H9 (cell line): ENCODE measurements at regions not wholly inside any gene's neighbourhood (a gene's known extent, or its start where the extent isn't known, plus 50 kb on each side); places are given as distances from the start of the nearest gene placed in this dataset.

Source experiments
- DNase-seq: peaks from one replicate; pipeline ENCODE4 v3.0.0-alpha.2; 2017
- H2AFZ ChIP-seq: one replicate; pipeline ENCODE4 v1.6.1; 2013; ENCODE audit warnings: mild to moderate bottlenecking, low read length, control low read depth, moderate library complexity
- H2AK5ac ChIP-seq: 2 replicates; pipeline ENCODE4 v1.6.1; 2013; ENCODE audit warnings: low read length, control low read depth, mixed read lengths; ENCODE audit not compliant: insufficient read length
- H2BK120ac ChIP-seq: one replicate; pipeline ENCODE4 v1.6.1; 2013; ENCODE audit warnings: low read depth, mild to moderate bottlenecking, low read length, control low read depth, inconsistent platforms; ENCODE audit not compliant: poor library complexity, severe bottlenecking
- H2BK12ac ChIP-seq: 2 replicates; pipeline ENCODE4 v1.6.1; 2013; ENCODE audit warnings: low read length, control low read depth, mixed read lengths, low read depth; ENCODE audit not compliant: insufficient read length
- H2BK15ac ChIP-seq: 2 replicates; pipeline ENCODE4 v1.6.1; 2013; ENCODE audit warnings: low read depth, low read length, control low read depth
- H2BK20ac ChIP-seq: one replicate; pipeline ENCODE4 v1.6.1; 2013; ENCODE audit warnings: low read depth, mild to moderate bottlenecking, low read length, control low read depth, inconsistent platforms; ENCODE audit not compliant: poor library complexity, severe bottlenecking
- H2BK5ac ChIP-seq: 2 replicates; pipeline ENCODE4 v1.6.1; 2013; ENCODE audit warnings: low read length, control low read depth, mixed read lengths; ENCODE audit not compliant: insufficient read length
- H3K14ac ChIP-seq: 2 replicates; pipeline ENCODE4 v1.6.1; 2013; ENCODE audit warnings: low read length, control low read depth; ENCODE audit not compliant: insufficient read depth
- H3K18ac ChIP-seq: 2 replicates; pipeline ENCODE4 v1.6.1; 2013; ENCODE audit warnings: low read depth, mild to moderate bottlenecking, mixed read lengths, low read length, control low read depth; ENCODE audit not compliant: insufficient read length
- H3K23ac ChIP-seq: 2 replicates; pipeline ENCODE4 v1.6.1; 2013; ENCODE audit warnings: low read length, control low read depth, mixed read lengths, low read depth; ENCODE audit not compliant: insufficient read length
- H3K23me2 ChIP-seq: 2 replicates; pipeline ENCODE4 v1.6.1; 2013; ENCODE audit warnings: low read depth, mild to moderate bottlenecking, mixed read lengths, low read length, control low read depth; ENCODE audit not compliant: insufficient read length, poor library complexity, severe bottlenecking
- H3K27ac ChIP-seq: 2 replicates; pipeline ENCODE4 v1.5.1; 2013; ENCODE audit warnings: low read length, control low read depth, mixed read lengths, low read depth; ENCODE audit not compliant: insufficient read length
- H3K27me3 ChIP-seq: 2 replicates; pipeline ENCODE4 v1.6.1; 2013; ENCODE audit warnings: low read length, control low read depth, inconsistent platforms; ENCODE audit not compliant: insufficient read depth
- H3K4ac ChIP-seq: 2 replicates; pipeline ENCODE4 v1.6.1; 2013; ENCODE audit warnings: low read depth, mild to moderate bottlenecking, control low read depth, inconsistent platforms, low read length, moderate library complexity
- H3K4me1 ChIP-seq: 2 replicates; pipeline ENCODE4 v1.6.1; 2013; ENCODE audit warnings: low read length, control low read depth, inconsistent platforms; ENCODE audit not compliant: insufficient read depth
- H3K4me2 ChIP-seq: 2 replicates; pipeline ENCODE4 v1.6.1; 2013; ENCODE audit warnings: low read length, control low read depth, mixed read lengths; ENCODE audit not compliant: insufficient read length, insufficient read depth
- H3K56ac ChIP-seq: 2 replicates; pipeline ENCODE4 v1.6.1; 2013; ENCODE audit warnings: low read depth, mild to moderate bottlenecking, mixed read lengths, low read length, control low read depth; ENCODE audit not compliant: insufficient read length
- H3K79me1 ChIP-seq: 2 replicates; pipeline ENCODE4 v1.6.1; 2013; ENCODE audit warnings: low read depth, mild to moderate bottlenecking, moderate library complexity, low read length, control low read depth, inconsistent platforms; ENCODE audit not compliant: insufficient read depth, poor library complexity, severe bottlenecking
- H3K79me2 ChIP-seq: 2 replicates; pipeline ENCODE4 v1.6.1; 2013; ENCODE audit warnings: low read length, control low read depth, inconsistent platforms; ENCODE audit not compliant: insufficient read depth
- H3K9ac ChIP-seq: 2 replicates; pipeline ENCODE4 v1.6.1; 2013; ENCODE audit warnings: low read length, control low read depth, mixed read lengths; ENCODE audit not compliant: insufficient read length; ENCODE audit errors: extremely low read depth
- H3K9me3 ChIP-seq: one replicate; pipeline ENCODE4 v1.6.1; 2013; ENCODE audit warnings: low read depth, low read length, inconsistent platforms; ENCODE audit not compliant: control insufficient read depth
- H3T11ph ChIP-seq: one replicate; pipeline ENCODE4 v1.6.1; 2013; ENCODE audit warnings: mild to moderate bottlenecking, low read length, control low read depth, inconsistent platforms
- H4K20me1 ChIP-seq: one replicate; pipeline ENCODE4 v1.6.1; 2013; ENCODE audit not compliant: control insufficient read depth, insufficient read length, insufficient read depth
- H4K5ac ChIP-seq: 2 replicates; pipeline ENCODE4 v1.6.1; 2013; ENCODE audit warnings: low read depth, mild to moderate bottlenecking, mixed read lengths, low read length, control low read depth; ENCODE audit not compliant: insufficient read length
- H4K8ac ChIP-seq: replicated peaks from 2 replicates; pipeline ENCODE4 v1.6.1; 2013; ENCODE audit warnings: low read length, control low read depth, mixed read lengths, low read depth; ENCODE audit not compliant: insufficient read length
- H4K91ac ChIP-seq: 2 replicates; pipeline ENCODE4 v1.6.1; 2013; ENCODE audit warnings: low read depth, mild to moderate bottlenecking, moderate library complexity, mixed read lengths, low read length, control low read depth; ENCODE audit not compliant: insufficient read length
- H3K27ac Mint-ChIP-seq, 3 experiments: 2 replicates in 2 of 3; 3 replicates in 1 of 3; pipeline ENCODE4 v1.8.0; 2020 to 2021; ENCODE audit warnings: mixed read lengths in 3 of 3, mild to moderate bottlenecking in 1 of 3, moderate library complexity in 1 of 3
- H3K27me3 Mint-ChIP-seq: 2 replicates; pipeline ENCODE4 v1.8.0; 2021; ENCODE audit warnings: low read depth, mild to moderate bottlenecking, moderate library complexity, mixed read lengths
- H3K36me3 Mint-ChIP-seq, 3 experiments: 2 replicates in 2 of 3; 3 replicates in 1 of 3; pipeline ENCODE4 v1.8.0; 2020 to 2021; ENCODE audit warnings: low read depth in 3 of 3, mixed read lengths in 3 of 3; ENCODE audit not compliant: insufficient read depth in 1 of 3
- H3K4me1 Mint-ChIP-seq, 2 experiments: 2 replicates each; pipeline ENCODE4 v1.8.0; 2020; ENCODE audit warnings: mixed read lengths in 2 of 2
- H3K4me3 Mint-ChIP-seq, 2 experiments: 2 replicates in 1 of 2; 3 replicates in 1 of 2; pipeline ENCODE4 v1.8.0; 2020 to 2021; ENCODE audit warnings: mild to moderate bottlenecking in 2 of 2, mixed read lengths in 2 of 2, moderate library complexity in 1 of 2
- H3K9me3 Mint-ChIP-seq, 2 experiments: 2 replicates in 1 of 2; 3 replicates in 1 of 2; pipeline ENCODE4 v1.8.0; 2020; ENCODE audit warnings: mild to moderate bottlenecking in 2 of 2, mixed read lengths in 2 of 2, moderate library complexity in 1 of 2
- WGBS: extraction: QIAGEN DNeasy Blood & Tissue Kit; methylation state at CpG from one replicate; pipeline ENCODE4 v1.1.7; 2013; ENCODE audit warnings: missing lambda C conversion rate, low lambda C conversion rate, mixed read lengths; ENCODE audit not compliant: insufficient read length; ENCODE audit errors: extremely low coverage; 5-methylcytosine and 5-hydroxymethylcytosine counted together
- TF ChIP-seq, protein P1 (sequence below): fragments of 200-600 bp; sonication (generic); conservative IDR thresholded peaks from 3 replicates; pipeline ENCODE4 v1.8.0; 2021; ENCODE audit warnings: antibody characterized with exemption, mild to moderate bottlenecking

DNA sequence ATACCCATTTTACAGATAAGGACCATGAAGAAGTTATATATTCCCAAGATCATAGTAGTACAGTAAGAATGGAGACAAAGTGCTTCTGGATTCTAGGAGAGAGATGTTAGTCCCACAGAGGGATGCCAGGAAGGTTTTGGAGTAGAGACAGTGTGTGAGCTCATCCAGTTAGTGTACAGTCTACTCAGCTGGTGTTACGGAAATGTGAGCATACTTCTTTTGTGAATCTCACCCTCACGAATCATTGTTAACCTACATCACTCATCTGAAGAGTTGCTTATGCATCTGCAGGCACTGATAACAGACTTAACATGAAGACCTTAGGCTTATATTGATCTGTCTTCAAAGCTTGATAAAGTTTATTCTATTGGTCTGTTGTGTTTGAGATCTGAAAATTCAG is 106.6 kb upstream of the PTPRG start:
- no CpG with 5 or more reads among the region's 2 CpGs for WGBS
- no peaks in the 10 kb centered on the region for H3K79me1 ChIP-seq

More for the DNA sequence above, 106.6 kb upstream of the PTPRG start:
- H3K27me3 ChIP-seq: no peaks in the 10 kb centered on the region
- H4K91ac ChIP-seq: no peak overlapping the region
- H3K14ac ChIP-seq: no peak overlapping the region
- Mint-ChIP-seq H3K27ac (no peak overlapping the region), H3K4me1 (peaks cover 2 to 3% of the 10 kb centered on the region in 2 experiments), H3K36me3 (no peaks in the 10 kb centered on the region), H3K27me3 (peaks cover 2% of the 10 kb centered on the region; the same call in 1 of the 2 replicates), H3K4me3 (no peak overlapping the region), H3K9me3 (no peaks in the 10 kb centered on the region)
- TF ChIP-seq, protein P1, sequence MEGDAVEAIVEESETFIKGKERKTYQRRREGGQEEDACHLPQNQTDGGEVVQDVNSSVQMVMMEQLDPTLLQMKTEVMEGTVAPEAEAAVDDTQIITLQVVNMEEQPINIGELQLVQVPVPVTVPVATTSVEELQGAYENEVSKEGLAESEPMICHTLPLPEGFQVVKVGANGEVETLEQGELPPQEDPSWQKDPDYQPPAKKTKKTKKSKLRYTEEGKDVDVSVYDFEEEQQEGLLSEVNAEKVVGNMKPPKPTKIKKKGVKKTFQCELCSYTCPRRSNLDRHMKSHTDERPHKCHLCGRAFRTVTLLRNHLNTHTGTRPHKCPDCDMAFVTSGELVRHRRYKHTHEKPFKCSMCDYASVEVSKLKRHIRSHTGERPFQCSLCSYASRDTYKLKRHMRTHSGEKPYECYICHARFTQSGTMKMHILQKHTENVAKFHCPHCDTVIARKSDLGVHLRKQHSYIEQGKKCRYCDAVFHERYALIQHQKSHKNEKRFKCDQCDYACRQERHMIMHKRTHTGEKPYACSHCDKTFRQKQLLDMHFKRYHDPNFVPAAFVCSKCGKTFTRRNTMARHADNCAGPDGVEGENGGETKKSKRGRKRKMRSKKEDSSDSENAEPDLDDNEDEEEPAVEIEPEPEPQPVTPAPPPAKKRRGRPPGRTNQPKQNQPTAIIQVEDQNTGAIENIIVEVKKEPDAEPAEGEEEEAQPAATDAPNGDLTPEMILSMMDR: no peak
- no peak for DNase-seq
- H2BK120ac ChIP-seq: no peak overlapping the region
- H3K4me2 ChIP-seq: no peak overlapping the region
- no peaks in the 10 kb centered on the region for H4K20me1 ChIP-seq
- no peak overlapping the region for H2BK5ac ChIP-seq
- no peak overlapping the region for H2AFZ ChIP-seq
- no peak overlapping the region for H3K9ac ChIP-seq
- no peak overlapping the region for H2BK20ac ChIP-seq
- no peak overlapping the region for H2BK12ac ChIP-seq
- H4K5ac ChIP-seq: no peak overlapping the region
- H3K4ac ChIP-seq: no peak overlapping the region
- H3K56ac ChIP-seq: no peak overlapping the region
- no peaks in the 10 kb centered on the region for H3K23me2 ChIP-seq
- H3K4me1 ChIP-seq: no peaks in the 10 kb centered on the region
- H3K18ac ChIP-seq: no peak overlapping the region
- no peak overlapping the region for H3T11ph ChIP-seq
- H2AK5ac ChIP-seq: no peak overlapping the region
- H3K23ac ChIP-seq: no peak overlapping the region
- H2BK15ac ChIP-seq: no peak overlapping the region
- no peak overlapping the region for H3K27ac ChIP-seq
- H3K9me3 ChIP-seq: no peaks in the 10 kb centered on the region
- no peak overlapping the region for H4K8ac ChIP-seq
- no peaks in the 10 kb centered on the region for H3K79me2 ChIP-seq
